K562 (cell line): ENCODE measurements at regions not wholly inside any gene's neighbourhood (a gene's known extent, or its start where the extent isn't known, plus 50 kb on each side); places are given as distances from the start of the nearest gene placed in this dataset.

Experiments
- ATF1 ChIP-seq, 2 experiments: fragments of 450-650 bp in 1 of 2; IDR thresholded peaks; 2 replicates each; pipeline ENCODE4 v1.6.1; 2016; ENCODE audit warnings: missing compliant biosample characterization in 1 of 2, missing genetic modification characterization in 1 of 2
- HNRNPH1 ChIP-seq: fragments of 200-400 bp; formaldehyde crosslinking; optimal IDR thresholded peaks from 2 replicates; pipeline ENCODE3; 2017; ENCODE audit warnings: low read depth, mild to moderate bottlenecking, low read length, moderate library complexity
- PHTF2 ChIP-seq: fragments of 250-450 bp; sonication (Bioruptor Pico); IDR thresholded peaks from 2 replicates; pipeline ENCODE4 v1.5.0; 2021; ENCODE audit warnings: mild to moderate bottlenecking
- SRF ChIP-seq, 2 experiments: fragments of 250-450, 450-650 bp in 1 of 2; sonication (Bioruptor Pico) in 1 of 2; sonication (generic) in 1 of 2; formaldehyde crosslinking; IDR thresholded peaks; 2 replicates each; pipeline versions ENCODE4 v1.5.0 to v1.5.1; 2020 to 2022; ENCODE audit warnings: mild to moderate bottlenecking in 1 of 2, missing genetic modification reagents in 1 of 2
- THRAP3 ChIP-seq: fragments of 450-650 bp; IDR thresholded peaks from 2 replicates; pipeline ENCODE4 v1.6.1; 2016; ENCODE audit warnings: mild to moderate bottlenecking, inconsistent platforms, borderline replicate concordance
- ZNF655 ChIP-seq: fragments of 250-450 bp; sonication (Bioruptor Pico); IDR thresholded peaks from 2 replicates; pipeline ENCODE4 v1.5.0; 2021
- TF ChIP-seq, protein P1 (sequence below): fragments of 450-650 bp; formaldehyde crosslinking; IDR thresholded peaks from 2 replicates; pipeline ENCODE4 v1.4.0; 2022; ENCODE audit warnings: missing genetic modification characterization
- TF ChIP-seq, protein P2 (sequence below): fragments of 450-650 bp; IDR thresholded peaks from 2 replicates; pipeline ENCODE4 v1.6.1; 2017; ENCODE audit warnings: mild to moderate bottlenecking, moderate library complexity

- TF ChIP-seq, protein P1, sequence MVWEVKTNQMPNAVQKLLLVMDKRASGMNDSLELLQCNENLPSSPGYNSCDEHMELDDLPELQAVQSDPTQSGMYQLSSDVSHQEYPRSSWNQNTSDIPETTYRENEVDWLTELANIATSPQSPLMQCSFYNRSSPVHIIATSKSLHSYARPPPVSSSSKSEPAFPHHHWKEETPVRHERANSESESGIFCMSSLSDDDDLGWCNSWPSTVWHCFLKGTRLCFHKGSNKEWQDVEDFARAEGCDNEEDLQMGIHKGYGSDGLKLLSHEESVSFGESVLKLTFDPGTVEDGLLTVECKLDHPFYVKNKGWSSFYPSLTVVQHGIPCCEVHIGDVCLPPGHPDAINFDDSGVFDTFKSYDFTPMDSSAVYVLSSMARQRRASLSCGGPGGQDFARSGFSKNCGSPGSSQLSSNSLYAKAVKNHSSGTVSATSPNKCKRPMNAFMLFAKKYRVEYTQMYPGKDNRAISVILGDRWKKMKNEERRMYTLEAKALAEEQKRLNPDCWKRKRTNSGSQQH (CRISPR knock-in tag): no peak
- no peak for TF ChIP-seq PHTF2 (CRISPR knock-in tag)
- no peak for TF ChIP-seq SRF (CRISPR knock-in tag; IDR thresholded peaks at IDR 0.05)
- no peak for TF ChIP-seq THRAP3
- TF ChIP-seq ZNF655: no peak
- TF ChIP-seq, protein P2, sequence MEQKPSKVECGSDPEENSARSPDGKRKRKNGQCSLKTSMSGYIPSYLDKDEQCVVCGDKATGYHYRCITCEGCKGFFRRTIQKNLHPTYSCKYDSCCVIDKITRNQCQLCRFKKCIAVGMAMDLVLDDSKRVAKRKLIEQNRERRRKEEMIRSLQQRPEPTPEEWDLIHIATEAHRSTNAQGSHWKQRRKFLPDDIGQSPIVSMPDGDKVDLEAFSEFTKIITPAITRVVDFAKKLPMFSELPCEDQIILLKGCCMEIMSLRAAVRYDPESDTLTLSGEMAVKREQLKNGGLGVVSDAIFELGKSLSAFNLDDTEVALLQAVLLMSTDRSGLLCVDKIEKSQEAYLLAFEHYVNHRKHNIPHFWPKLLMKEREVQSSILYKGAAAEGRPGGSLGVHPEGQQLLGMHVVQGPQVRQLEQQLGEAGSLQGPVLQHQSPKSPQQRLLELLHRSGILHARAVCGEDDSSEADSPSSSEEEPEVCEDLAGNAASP: no peak
- TF ChIP-seq HNRNPH1: no peak
- no peak for TF ChIP-seq ATF1 (CRISPR knock-in tag; IDR thresholded peaks at IDR 0.05)
- no peak for TF ChIP-seq ATF1 (tag; IDR thresholded peaks at IDR 0.05)
Measured at GRCh38 chr1:36675106-36675505, 192.4 kb upstream of the CSF3R start (continued).
